H9 (cell line): ENCODE measurements at regions not wholly inside any gene's neighbourhood (a gene's known extent, or its start where the extent isn't known, plus 50 kb on each side); places are given as distances from the start of the nearest gene placed in this dataset.

Experiments used
- DNase-seq: peaks from one replicate; pipeline ENCODE4 v3.0.0-alpha.2; 2017
- H2AFZ ChIP-seq: one replicate; pipeline ENCODE4 v1.6.1; 2013; ENCODE audit warnings: mild to moderate bottlenecking, low read length, control low read depth, moderate library complexity
- H2AK5ac ChIP-seq: 2 replicates; pipeline ENCODE4 v1.6.1; 2013; ENCODE audit warnings: low read length, control low read depth, mixed read lengths; ENCODE audit not compliant: insufficient read length
- H2BK120ac ChIP-seq: one replicate; pipeline ENCODE4 v1.6.1; 2013; ENCODE audit warnings: low read depth, mild to moderate bottlenecking, low read length, control low read depth, inconsistent platforms; ENCODE audit not compliant: poor library complexity, severe bottlenecking
- H2BK12ac ChIP-seq: 2 replicates; pipeline ENCODE4 v1.6.1; 2013; ENCODE audit warnings: low read length, control low read depth, mixed read lengths, low read depth; ENCODE audit not compliant: insufficient read length
- H2BK15ac ChIP-seq: 2 replicates; pipeline ENCODE4 v1.6.1; 2013; ENCODE audit warnings: low read depth, low read length, control low read depth
- H2BK20ac ChIP-seq: one replicate; pipeline ENCODE4 v1.6.1; 2013; ENCODE audit warnings: low read depth, mild to moderate bottlenecking, low read length, control low read depth, inconsistent platforms; ENCODE audit not compliant: poor library complexity, severe bottlenecking
- H2BK5ac ChIP-seq: 2 replicates; pipeline ENCODE4 v1.6.1; 2013; ENCODE audit warnings: low read length, control low read depth, mixed read lengths; ENCODE audit not compliant: insufficient read length
- H3K14ac ChIP-seq: 2 replicates; pipeline ENCODE4 v1.6.1; 2013; ENCODE audit warnings: low read length, control low read depth; ENCODE audit not compliant: insufficient read depth
- H3K18ac ChIP-seq: 2 replicates; pipeline ENCODE4 v1.6.1; 2013; ENCODE audit warnings: low read depth, mild to moderate bottlenecking, mixed read lengths, low read length, control low read depth; ENCODE audit not compliant: insufficient read length
- H3K23ac ChIP-seq: 2 replicates; pipeline ENCODE4 v1.6.1; 2013; ENCODE audit warnings: low read length, control low read depth, mixed read lengths, low read depth; ENCODE audit not compliant: insufficient read length
- H3K23me2 ChIP-seq: 2 replicates; pipeline ENCODE4 v1.6.1; 2013; ENCODE audit warnings: low read depth, mild to moderate bottlenecking, mixed read lengths, low read length, control low read depth; ENCODE audit not compliant: insufficient read length, poor library complexity, severe bottlenecking
- H3K27ac ChIP-seq: 2 replicates; pipeline ENCODE4 v1.5.1; 2013; ENCODE audit warnings: low read length, control low read depth, mixed read lengths, low read depth; ENCODE audit not compliant: insufficient read length
- H3K27me3 ChIP-seq: 2 replicates; pipeline ENCODE4 v1.6.1; 2013; ENCODE audit warnings: low read length, control low read depth, inconsistent platforms; ENCODE audit not compliant: insufficient read depth
- H3K4ac ChIP-seq: 2 replicates; pipeline ENCODE4 v1.6.1; 2013; ENCODE audit warnings: low read depth, mild to moderate bottlenecking, control low read depth, inconsistent platforms, low read length, moderate library complexity
- H3K4me1 ChIP-seq: 2 replicates; pipeline ENCODE4 v1.6.1; 2013; ENCODE audit warnings: low read length, control low read depth, inconsistent platforms; ENCODE audit not compliant: insufficient read depth
- H3K4me2 ChIP-seq: 2 replicates; pipeline ENCODE4 v1.6.1; 2013; ENCODE audit warnings: low read length, control low read depth, mixed read lengths; ENCODE audit not compliant: insufficient read length, insufficient read depth
- H3K56ac ChIP-seq: 2 replicates; pipeline ENCODE4 v1.6.1; 2013; ENCODE audit warnings: low read depth, mild to moderate bottlenecking, mixed read lengths, low read length, control low read depth; ENCODE audit not compliant: insufficient read length
- H3K79me1 ChIP-seq: 2 replicates; pipeline ENCODE4 v1.6.1; 2013; ENCODE audit warnings: low read depth, mild to moderate bottlenecking, moderate library complexity, low read length, control low read depth, inconsistent platforms; ENCODE audit not compliant: insufficient read depth, poor library complexity, severe bottlenecking
- H3K79me2 ChIP-seq: 2 replicates; pipeline ENCODE4 v1.6.1; 2013; ENCODE audit warnings: low read length, control low read depth, inconsistent platforms; ENCODE audit not compliant: insufficient read depth
- H3K9ac ChIP-seq: 2 replicates; pipeline ENCODE4 v1.6.1; 2013; ENCODE audit warnings: low read length, control low read depth, mixed read lengths; ENCODE audit not compliant: insufficient read length; ENCODE audit errors: extremely low read depth
- H3K9me3 ChIP-seq: one replicate; pipeline ENCODE4 v1.6.1; 2013; ENCODE audit warnings: low read depth, low read length, inconsistent platforms; ENCODE audit not compliant: control insufficient read depth
- H3T11ph ChIP-seq: one replicate; pipeline ENCODE4 v1.6.1; 2013; ENCODE audit warnings: mild to moderate bottlenecking, low read length, control low read depth, inconsistent platforms
- H4K20me1 ChIP-seq: one replicate; pipeline ENCODE4 v1.6.1; 2013; ENCODE audit not compliant: control insufficient read depth, insufficient read length, insufficient read depth
- H4K5ac ChIP-seq: 2 replicates; pipeline ENCODE4 v1.6.1; 2013; ENCODE audit warnings: low read depth, mild to moderate bottlenecking, mixed read lengths, low read length, control low read depth; ENCODE audit not compliant: insufficient read length
- H4K8ac ChIP-seq: replicated peaks from 2 replicates; pipeline ENCODE4 v1.6.1; 2013; ENCODE audit warnings: low read length, control low read depth, mixed read lengths, low read depth; ENCODE audit not compliant: insufficient read length
- H4K91ac ChIP-seq: 2 replicates; pipeline ENCODE4 v1.6.1; 2013; ENCODE audit warnings: low read depth, mild to moderate bottlenecking, moderate library complexity, mixed read lengths, low read length, control low read depth; ENCODE audit not compliant: insufficient read length
- H3K27ac Mint-ChIP-seq, 3 experiments: 2 replicates in 2 of 3; 3 replicates in 1 of 3; pipeline ENCODE4 v1.8.0; 2020 to 2021; ENCODE audit warnings: mixed read lengths in 3 of 3, mild to moderate bottlenecking in 1 of 3, moderate library complexity in 1 of 3
- H3K27me3 Mint-ChIP-seq: 2 replicates; pipeline ENCODE4 v1.8.0; 2021; ENCODE audit warnings: low read depth, mild to moderate bottlenecking, moderate library complexity, mixed read lengths
- H3K36me3 Mint-ChIP-seq, 3 experiments: 2 replicates in 2 of 3; 3 replicates in 1 of 3; pipeline ENCODE4 v1.8.0; 2020 to 2021; ENCODE audit warnings: low read depth in 3 of 3, mixed read lengths in 3 of 3; ENCODE audit not compliant: insufficient read depth in 1 of 3
- H3K4me1 Mint-ChIP-seq, 2 experiments: 2 replicates each; pipeline ENCODE4 v1.8.0; 2020; ENCODE audit warnings: mixed read lengths in 2 of 2
- H3K4me3 Mint-ChIP-seq, 2 experiments: 2 replicates in 1 of 2; 3 replicates in 1 of 2; pipeline ENCODE4 v1.8.0; 2020 to 2021; ENCODE audit warnings: mild to moderate bottlenecking in 2 of 2, mixed read lengths in 2 of 2, moderate library complexity in 1 of 2
- H3K9me3 Mint-ChIP-seq, 2 experiments: 2 replicates in 1 of 2; 3 replicates in 1 of 2; pipeline ENCODE4 v1.8.0; 2020; ENCODE audit warnings: mild to moderate bottlenecking in 2 of 2, mixed read lengths in 2 of 2, moderate library complexity in 1 of 2
- WGBS: extraction: QIAGEN DNeasy Blood & Tissue Kit; methylation state at CpG from one replicate; pipeline ENCODE4 v1.1.7; 2013; ENCODE audit warnings: missing lambda C conversion rate, low lambda C conversion rate, mixed read lengths; ENCODE audit not compliant: insufficient read length; ENCODE audit errors: extremely low coverage; 5-methylcytosine and 5-hydroxymethylcytosine counted together
- TF ChIP-seq, protein P1 (sequence below): fragments of 200-600 bp; sonication (generic); conservative IDR thresholded peaks from 3 replicates; pipeline ENCODE4 v1.8.0; 2021; ENCODE audit warnings: antibody characterized with exemption, mild to moderate bottlenecking

DNA sequence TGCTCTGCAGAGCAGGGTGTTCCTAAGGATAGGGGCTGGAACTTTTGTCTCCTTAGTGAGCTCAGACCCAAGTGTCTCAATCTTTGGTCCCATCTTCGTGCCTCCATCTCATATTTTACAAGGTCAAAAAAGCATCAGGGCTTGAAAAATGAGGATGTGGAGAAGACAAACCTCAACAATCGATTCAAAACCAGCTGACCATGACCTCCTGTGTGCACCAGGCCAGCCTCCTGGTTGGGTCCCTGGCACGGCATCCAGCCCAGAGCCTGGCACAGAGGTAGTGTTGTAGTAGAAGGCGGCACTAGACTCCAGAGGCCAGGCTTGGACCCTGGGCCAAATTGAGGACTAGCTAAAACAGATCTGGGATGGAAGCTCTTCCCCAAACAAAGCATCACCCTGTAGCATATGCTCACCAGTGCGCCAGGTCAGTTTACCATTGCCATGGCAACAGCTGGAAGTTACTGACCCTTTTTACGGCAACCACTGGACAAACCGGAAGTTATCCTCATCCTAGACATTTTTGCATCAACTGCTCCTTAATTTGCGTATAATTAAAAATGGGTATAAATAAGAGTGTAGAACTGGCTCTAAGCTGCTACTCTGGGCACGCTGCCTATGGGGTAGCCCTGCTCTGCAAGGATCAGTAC is 69.3 kb upstream of the BLCAP start:
- TF ChIP-seq, protein P1, sequence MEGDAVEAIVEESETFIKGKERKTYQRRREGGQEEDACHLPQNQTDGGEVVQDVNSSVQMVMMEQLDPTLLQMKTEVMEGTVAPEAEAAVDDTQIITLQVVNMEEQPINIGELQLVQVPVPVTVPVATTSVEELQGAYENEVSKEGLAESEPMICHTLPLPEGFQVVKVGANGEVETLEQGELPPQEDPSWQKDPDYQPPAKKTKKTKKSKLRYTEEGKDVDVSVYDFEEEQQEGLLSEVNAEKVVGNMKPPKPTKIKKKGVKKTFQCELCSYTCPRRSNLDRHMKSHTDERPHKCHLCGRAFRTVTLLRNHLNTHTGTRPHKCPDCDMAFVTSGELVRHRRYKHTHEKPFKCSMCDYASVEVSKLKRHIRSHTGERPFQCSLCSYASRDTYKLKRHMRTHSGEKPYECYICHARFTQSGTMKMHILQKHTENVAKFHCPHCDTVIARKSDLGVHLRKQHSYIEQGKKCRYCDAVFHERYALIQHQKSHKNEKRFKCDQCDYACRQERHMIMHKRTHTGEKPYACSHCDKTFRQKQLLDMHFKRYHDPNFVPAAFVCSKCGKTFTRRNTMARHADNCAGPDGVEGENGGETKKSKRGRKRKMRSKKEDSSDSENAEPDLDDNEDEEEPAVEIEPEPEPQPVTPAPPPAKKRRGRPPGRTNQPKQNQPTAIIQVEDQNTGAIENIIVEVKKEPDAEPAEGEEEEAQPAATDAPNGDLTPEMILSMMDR: no peak
- H3K56ac ChIP-seq: no peak overlapping the region
- no peak overlapping the region for H3K18ac ChIP-seq
- H3K14ac ChIP-seq: no peak overlapping the region
- H3K27ac Mint-ChIP-seq: peak overlapping the region in 1 of 3 experiments; percentile 44; a peak in 2 of 7 replicates
- H3K36me3 Mint-ChIP-seq: no peaks in the 10 kb centered on the region; a peak in 1 of 7 replicates
- peaks cover 24% of the 10 kb centered on the region for H3K27me3 Mint-ChIP-seq
- no peak for DNase-seq
- no peaks in the 10 kb centered on the region for H3K4me1 ChIP-seq
- no peaks in the 10 kb centered on the region for H3K79me1 ChIP-seq
- no peak overlapping the region for H3K4ac ChIP-seq
- no peak overlapping the region for H2BK120ac ChIP-seq
- no peak overlapping the region for H3K23ac ChIP-seq
- H2BK5ac ChIP-seq: no peak overlapping the region
- H4K5ac ChIP-seq: no peak overlapping the region
- WGBS: no CpG with 5 or more reads among the region's 9 CpGs
- H3K23me2 ChIP-seq: no peaks in the 10 kb centered on the region
- H3K79me2 ChIP-seq: no peaks in the 10 kb centered on the region
- H3K4me1 Mint-ChIP-seq: peaks cover 13 to 20% of the 10 kb centered on the region in 2 experiments
- H3K4me2 ChIP-seq: no peak overlapping the region
- no peak overlapping the region for H3T11ph ChIP-seq
- no peak overlapping the region for H4K91ac ChIP-seq
- no peak overlapping the region for H2BK20ac ChIP-seq
- H3K9me3 Mint-ChIP-seq: peaks cover 0 to 3% of the 10 kb centered on the region in 2 experiments; a peak in 2 of 5 replicates
- H2AK5ac ChIP-seq: no peak overlapping the region
- H3K4me3 Mint-ChIP-seq: no peak overlapping the region
- no peak overlapping the region for H4K8ac ChIP-seq
- H3K27me3 ChIP-seq: no peaks in the 10 kb centered on the region
- no peaks in the 10 kb centered on the region for H4K20me1 ChIP-seq
- H2BK15ac ChIP-seq: no peak overlapping the region
- no peak overlapping the region for H2AFZ ChIP-seq
- H3K9ac ChIP-seq: no peak overlapping the region
- no peaks in the 10 kb centered on the region for H3K9me3 ChIP-seq
- H3K27ac ChIP-seq: no peak overlapping the region
- H2BK12ac ChIP-seq: no peak overlapping the region
